Stomach smooth muscle (tissue), 2 donors: ENCODE measurements at regions not wholly inside any gene's neighbourhood (a gene's known extent, or its start where the extent isn't known, plus 50 kb on each side); places are given as distances from the start of the nearest gene placed in this dataset.

Experiments used
- H3K27ac ChIP-seq: one replicate; pipeline ENCODE4 v1.7.0; 2013; ENCODE audit warnings: mild to moderate bottlenecking, low read length, inconsistent platforms
- H3K27me3 ChIP-seq, 2 donors: one replicate each; pipeline ENCODE4 v1.7.0; 2013; ENCODE audit warnings: low read length in 2 of 2; ENCODE audit not compliant: insufficient read depth in 2 of 2, control insufficient read depth in 1 of 2
- H3K36me3 ChIP-seq, 2 donors: one replicate each; pipeline ENCODE4 v1.7.0; 2013; ENCODE audit warnings: low read length in 2 of 2; ENCODE audit not compliant: control insufficient read depth in 2 of 2, insufficient read depth in 2 of 2
- H3K4me1 ChIP-seq: one replicate; pipeline ENCODE4 v1.7.0; 2013; ENCODE audit warnings: low read length; ENCODE audit not compliant: control insufficient read depth, insufficient read depth
- H3K4me3 ChIP-seq, 2 donors: one replicate each; pipeline ENCODE4 v1.7.0; 2013; ENCODE audit warnings: low read length in 2 of 2
- H3K9ac ChIP-seq, 2 donors: one replicate each; pipeline ENCODE4 v1.7.0; 2013; ENCODE audit warnings: low read length in 2 of 2, mild to moderate bottlenecking in 1 of 2
- H3K9me3 ChIP-seq, 2 donors: one replicate each; pipeline ENCODE4 v1.7.0; 2013; ENCODE audit warnings: low read length in 2 of 2; ENCODE audit not compliant: control insufficient read depth in 2 of 2
- donor health status: healthy.
- donor health status: Pancreatic carcinoma.

GRCh38 chr10:78297997-78298396 is 264.3 kb downstream of the RPS24 start:
- H3K27ac ChIP-seq, result peak overlapping the region; percentile 69
- H3K27me3 ChIP-seq, result no peaks in the 10 kb centered on the region
- H3K9me3 ChIP-seq, result no peaks in the 10 kb centered on the region
- no peak overlapping the region for H3K4me3 ChIP-seq
- peaks cover 58% of the 10 kb centered on the region for H3K4me1 ChIP-seq
- no peak overlapping the region for H3K9ac ChIP-seq
- H3K36me3 ChIP-seq, result no peaks in the 10 kb centered on the region

- Histone ChIP-seq H3K9me3 (no peaks in the 10 kb centered on the region), H3K9ac (no peak overlapping the region), H3K27me3 (no peaks in the 10 kb centered on the region), H3K27ac (peak overlapping the region; percentile 69), H3K36me3 (no peaks in the 10 kb centered on the region), H3K4me1 (peaks cover 56% of the 10 kb centered on the region), H3K4me3 (no peak overlapping the region)
Measured at GRCh38 chr10:78298835-78299234, 265.2 kb downstream of the RPS24 start.

GRCh38 chr10:78299851-78300468 is 266.3 kb downstream of the RPS24 start:
- Histone ChIP-seq H3K4me3 (no peak overlapping the region), H3K9ac (peak overlapping the region in 1 of 2 donors; percentile 5), H3K9me3 (no peaks in the 10 kb centered on the region), H3K36me3 (no peaks in the 10 kb centered on the region), H3K27ac (peak overlapping the region; percentile 69), H3K4me1 (peaks cover 54% of the 10 kb centered on the region), H3K27me3 (no peaks in the 10 kb centered on the region)

- no peaks in the 10 kb centered on the region for H3K36me3 ChIP-seq
- no peak overlapping the region for H3K9ac ChIP-seq
- no peaks in the 10 kb centered on the region for H3K27me3 ChIP-seq
- H3K4me1 ChIP-seq, result peaks cover 53% of the 10 kb centered on the region
- peak overlapping the region; percentile 46 for H3K27ac ChIP-seq
- no peaks in the 10 kb centered on the region for H3K9me3 ChIP-seq
- H3K4me3 ChIP-seq, result no peak overlapping the region
Measured at GRCh38 chr10:78300526-78300925, 266.9 kb downstream of the RPS24 start.

- Histone ChIP-seq H3K4me3 (no peak overlapping the region), H3K9me3 (no peaks in the 10 kb centered on the region), H3K9ac (no peak overlapping the region), H3K27ac (peak overlapping the region; percentile 31), H3K27me3 (no peaks in the 10 kb centered on the region), H3K4me1 (peaks cover 59% of the 10 kb centered on the region), H3K36me3 (no peaks in the 10 kb centered on the region)
Measured at GRCh38 chr10:78301481-78301880, 267.8 kb downstream of the RPS24 start.

- no peaks in the 10 kb centered on the region for H3K36me3 ChIP-seq
- peak overlapping the region; percentile 69 to 81 for H3K4me3 ChIP-seq
- H3K27me3 ChIP-seq, result no peaks in the 10 kb centered on the region
- peaks cover 62% of the 10 kb centered on the region for H3K4me1 ChIP-seq
- H3K9me3 ChIP-seq, result no peaks in the 10 kb centered on the region
- H3K9ac ChIP-seq, result peak overlapping the region; percentile 61 to 81
- peak overlapping the region; percentile 90 for H3K27ac ChIP-seq
Measured at GRCh38 chr10:78301891-78302738, 268.5 kb downstream of the RPS24 start.

- Histone ChIP-seq H3K9ac (peak overlapping the region; percentile 61 to 81), H3K4me1 (peaks cover 62% of the 10 kb centered on the region), H3K36me3 (no peaks in the 10 kb centered on the region), H3K27me3 (no peaks in the 10 kb centered on the region), H3K4me3 (peak overlapping the region; percentile 69 to 81), H3K27ac (peak overlapping the region; percentile 90), H3K9me3 (no peaks in the 10 kb centered on the region)
Measured at GRCh38 chr10:78302739-78302988, 269.0 kb downstream of the RPS24 start.

GRCh38 chr10:78302989-78303854 is 269.6 kb downstream of the RPS24 start:
- H3K27ac ChIP-seq, result peak overlapping the region; percentile 90
- H3K27me3 ChIP-seq, result no peaks in the 10 kb centered on the region
- H3K36me3 ChIP-seq, result no peaks in the 10 kb centered on the region
- no peaks in the 10 kb centered on the region for H3K9me3 ChIP-seq
- peak overlapping the region; percentile 69 to 81 for H3K4me3 ChIP-seq
- H3K9ac ChIP-seq, result peak overlapping the region; percentile 61 to 81
- peaks cover 60% of the 10 kb centered on the region for H3K4me1 ChIP-seq

GRCh38 chr10:78304091-78305045 is 270.7 kb downstream of the RPS24 start:
- Histone ChIP-seq H3K9ac (no peak overlapping the region), H3K9me3 (no peaks in the 10 kb centered on the region), H3K27me3 (no peaks in the 10 kb centered on the region), H3K4me1 (peaks cover 51% of the 10 kb centered on the region), H3K36me3 (no peaks in the 10 kb centered on the region), H3K27ac (peak overlapping the region; percentile 90), H3K4me3 (no peak overlapping the region)

GRCh38 chr10:78305311-78305710 is 271.6 kb downstream of the RPS24 start:
- H3K9ac ChIP-seq, result no peak overlapping the region
- H3K4me1 ChIP-seq, result peaks cover 44% of the 10 kb centered on the region
- no peaks in the 10 kb centered on the region for H3K9me3 ChIP-seq
- no peak overlapping the region for H3K4me3 ChIP-seq
- H3K36me3 ChIP-seq, result no peaks in the 10 kb centered on the region
- peak overlapping the region; percentile 90 for H3K27ac ChIP-seq
- no peaks in the 10 kb centered on the region for H3K27me3 ChIP-seq
